ENCODE measurements at regions not wholly inside any gene's neighbourhood (a gene's known extent, or its start where the extent isn't known, plus 50 kb on each side); places are given as distances from the start of the nearest gene placed in this dataset.

DNA sequence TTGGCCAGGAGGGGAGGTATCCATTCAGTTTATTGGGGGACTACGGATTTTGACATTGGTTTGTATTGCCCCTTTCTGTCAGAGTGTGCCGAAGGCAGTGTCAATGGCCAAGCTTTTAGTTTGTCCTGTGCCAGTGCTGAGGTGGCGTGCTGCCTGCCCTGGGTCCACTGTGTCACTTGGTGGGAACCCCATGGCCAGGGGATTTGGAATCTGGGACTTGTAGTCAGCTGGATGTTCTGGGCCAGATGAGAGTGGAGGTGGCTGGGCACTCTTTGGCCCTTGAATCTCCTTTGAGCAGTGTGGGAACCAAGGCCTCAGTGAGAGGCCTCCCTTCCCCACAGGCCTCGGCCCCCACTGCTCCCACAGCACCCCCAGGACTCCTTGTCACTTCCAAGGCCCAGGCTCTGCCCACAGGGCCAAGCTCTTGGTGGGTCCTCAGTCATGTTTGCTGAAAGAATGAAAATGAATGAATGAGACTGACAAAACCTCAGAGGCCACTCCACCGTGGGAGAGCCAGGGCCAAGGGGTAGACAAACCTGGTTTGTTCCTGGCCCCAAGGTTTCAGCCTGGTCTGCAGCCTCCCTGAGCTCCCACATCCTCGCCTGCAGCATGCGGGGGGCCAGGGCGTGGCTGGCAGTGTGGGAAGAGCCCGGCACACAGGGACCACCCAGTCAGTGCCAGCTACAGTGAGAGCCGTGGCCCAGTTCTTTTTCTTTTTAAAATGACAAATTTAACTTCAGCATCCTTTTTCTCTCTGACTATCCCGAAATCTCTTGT lies 412.2 kb downstream of the MATN1 start:
- TF ChIP-seq, protein P1, sequence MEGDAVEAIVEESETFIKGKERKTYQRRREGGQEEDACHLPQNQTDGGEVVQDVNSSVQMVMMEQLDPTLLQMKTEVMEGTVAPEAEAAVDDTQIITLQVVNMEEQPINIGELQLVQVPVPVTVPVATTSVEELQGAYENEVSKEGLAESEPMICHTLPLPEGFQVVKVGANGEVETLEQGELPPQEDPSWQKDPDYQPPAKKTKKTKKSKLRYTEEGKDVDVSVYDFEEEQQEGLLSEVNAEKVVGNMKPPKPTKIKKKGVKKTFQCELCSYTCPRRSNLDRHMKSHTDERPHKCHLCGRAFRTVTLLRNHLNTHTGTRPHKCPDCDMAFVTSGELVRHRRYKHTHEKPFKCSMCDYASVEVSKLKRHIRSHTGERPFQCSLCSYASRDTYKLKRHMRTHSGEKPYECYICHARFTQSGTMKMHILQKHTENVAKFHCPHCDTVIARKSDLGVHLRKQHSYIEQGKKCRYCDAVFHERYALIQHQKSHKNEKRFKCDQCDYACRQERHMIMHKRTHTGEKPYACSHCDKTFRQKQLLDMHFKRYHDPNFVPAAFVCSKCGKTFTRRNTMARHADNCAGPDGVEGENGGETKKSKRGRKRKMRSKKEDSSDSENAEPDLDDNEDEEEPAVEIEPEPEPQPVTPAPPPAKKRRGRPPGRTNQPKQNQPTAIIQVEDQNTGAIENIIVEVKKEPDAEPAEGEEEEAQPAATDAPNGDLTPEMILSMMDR (IDR thresholded peaks at IDR 0.05) = no peak
- TF ChIP-seq POLR2A (IDR thresholded peaks at IDR 0.05; ENCODE audit: low read length) (no peak), CEBPB (IDR thresholded peaks at IDR 0.05) (no peak), EHMT2 (IDR thresholded peaks at IDR 0.05; ENCODE audit: low read depth) (no peak), BHLHE40 (IDR thresholded peaks at IDR 0.05; ENCODE audit: low read depth, low read length) (no peak), JUN (IDR thresholded peaks at IDR 0.05) (no peak), ESRRA (IDR thresholded peaks at IDR 0.05; ENCODE audit: borderline replicate concordance, low read length) (no peak), EP300 (IDR thresholded peaks at IDR 0.05) (no peak), POLR2AphosphoS2 (conservative IDR thresholded peaks at IDR 0.05; ENCODE audit: low read length) (no peak)
- TF ChIP-seq, protein P2, sequence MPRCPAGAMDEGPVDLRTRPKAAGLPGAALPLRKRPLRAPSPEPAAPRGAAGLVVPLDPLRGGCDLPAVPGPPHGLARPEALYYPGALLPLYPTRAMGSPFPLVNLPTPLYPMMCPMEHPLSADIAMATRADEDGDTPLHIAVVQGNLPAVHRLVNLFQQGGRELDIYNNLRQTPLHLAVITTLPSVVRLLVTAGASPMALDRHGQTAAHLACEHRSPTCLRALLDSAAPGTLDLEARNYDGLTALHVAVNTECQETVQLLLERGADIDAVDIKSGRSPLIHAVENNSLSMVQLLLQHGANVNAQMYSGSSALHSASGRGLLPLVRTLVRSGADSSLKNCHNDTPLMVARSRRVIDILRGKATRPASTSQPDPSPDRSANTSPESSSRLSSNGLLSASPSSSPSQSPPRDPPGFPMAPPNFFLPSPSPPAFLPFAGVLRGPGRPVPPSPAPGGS (IDR thresholded peaks at IDR 0.05) = no peak
